ENCODE measurements at regions not wholly inside any gene's neighbourhood (a gene's known extent, or its start where the extent isn't known, plus 50 kb on each side); places are given as distances from the start of the nearest gene placed in this dataset.

- Histone ChIP-seq H3K9me2 (ENCODE audit: low read depth, low read length) (no peaks in the 10 kb centered on the region), H3F3A (ENCODE audit: insufficient read depth, low read length) (no peaks in the 10 kb centered on the region), H3K79me2 (ENCODE audit: insufficient read depth, low read length) (no peaks in the 10 kb centered on the region), H4K20me1 (ENCODE audit: insufficient read depth, low read length) (no peaks in the 10 kb centered on the region), H3K4me3 (ENCODE audit: low read depth, low read length, poor library complexity, severe bottlenecking) (no peak overlapping the region), H3K9me3 (ENCODE audit: low read length) (no peaks in the 10 kb centered on the region), H2AFZ (ENCODE audit: low read length) (no peak overlapping the region), H3K9ac (ENCODE audit: low read length) (no peak overlapping the region), H3K4me1 (ENCODE audit: insufficient read depth, low read length, severe bottlenecking) (no peaks in the 10 kb centered on the region), H3K27ac (ENCODE audit: low read depth, low read length, poor library complexity, severe bottlenecking) (no peak overlapping the region), H3K4me2 (ENCODE audit: low read length) (no peak overlapping the region), H3K36me3 (ENCODE audit: insufficient read depth, low read length) (no peaks in the 10 kb centered on the region), H3K27me3 (ENCODE audit: insufficient read depth, low read length) (no peaks in the 10 kb centered on the region)
- TF ChIP-seq EZH2 (IDR thresholded peaks at IDR 0.05; ENCODE audit: borderline replicate concordance, low read length): no peak
- no peak for TF ChIP-seq CTCF (IDR thresholded peaks at IDR 0.05; ENCODE audit: low read length)
Observed at GRCh38 chr10:130780763-130781162, 530.8 kb downstream of the TCERG1L start.

- Histone ChIP-seq H3K9me3 (ENCODE audit: low read length) (no peaks in the 10 kb centered on the region), H3K79me2 (ENCODE audit: insufficient read depth, low read length) (no peaks in the 10 kb centered on the region)
Observed at GRCh38 chr10:130781206-130781605, 530.3 kb downstream of the TCERG1L start.

GRCh38 chr10:130781623-130782022, 529.9 kb downstream of the TCERG1L start:
- no peaks in the 10 kb centered on the region for H3K27me3 ChIP-seq (ENCODE audit: insufficient read depth, low read length)
- H3K79me2 ChIP-seq (ENCODE audit: insufficient read depth, low read length): no peaks in the 10 kb centered on the region
- no peaks in the 10 kb centered on the region for H3F3A ChIP-seq (ENCODE audit: insufficient read depth, low read length)
- no peak overlapping the region for H2AFZ ChIP-seq (ENCODE audit: low read length)
- no peaks in the 10 kb centered on the region for H3K9me3 ChIP-seq (ENCODE audit: low read length)
- H3K4me2 ChIP-seq (ENCODE audit: low read length): no peak overlapping the region
- no peaks in the 10 kb centered on the region for H3K9me2 ChIP-seq (ENCODE audit: low read depth, low read length)
- no peak overlapping the region for H3K9ac ChIP-seq (ENCODE audit: low read length)
- H4K20me1 ChIP-seq (ENCODE audit: insufficient read depth, low read length): no peaks in the 10 kb centered on the region
- no peak overlapping the region for H3K4me3 ChIP-seq (ENCODE audit: low read depth, low read length, poor library complexity, severe bottlenecking)
- no peaks in the 10 kb centered on the region for H3K36me3 ChIP-seq (ENCODE audit: insufficient read depth, low read length)
- TF ChIP-seq EZH2 (IDR thresholded peaks at IDR 0.05; ENCODE audit: borderline replicate concordance, low read length) (no peak), CTCF (IDR thresholded peaks at IDR 0.05; ENCODE audit: low read length) (no peak)
- H3K4me1 ChIP-seq (ENCODE audit: insufficient read depth, low read length, severe bottlenecking): no peaks in the 10 kb centered on the region
- H3K27ac ChIP-seq (ENCODE audit: low read depth, low read length, poor library complexity, severe bottlenecking): no peak overlapping the region

More at GRCh38 chr10:130781206-130781605, 530.3 kb downstream of the TCERG1L start:
- Histone ChIP-seq H3K9me2 (ENCODE audit: low read depth, low read length) (no peaks in the 10 kb centered on the region), H3K36me3 (ENCODE audit: insufficient read depth, low read length) (no peaks in the 10 kb centered on the region), H3K27ac (ENCODE audit: low read depth, low read length, poor library complexity, severe bottlenecking) (no peak overlapping the region), H3K27me3 (ENCODE audit: insufficient read depth, low read length) (no peaks in the 10 kb centered on the region), H4K20me1 (ENCODE audit: insufficient read depth, low read length) (no peaks in the 10 kb centered on the region), H3F3A (ENCODE audit: insufficient read depth, low read length) (no peaks in the 10 kb centered on the region), H2AFZ (ENCODE audit: low read length) (no peak overlapping the region), H3K4me2 (ENCODE audit: low read length) (no peak overlapping the region), H3K9ac (ENCODE audit: low read length) (no peak overlapping the region), H3K4me3 (ENCODE audit: low read depth, low read length, poor library complexity, severe bottlenecking) (no peak overlapping the region), H3K4me1 (ENCODE audit: insufficient read depth, low read length, severe bottlenecking) (no peaks in the 10 kb centered on the region)
- TF ChIP-seq EZH2 (IDR thresholded peaks at IDR 0.05; ENCODE audit: borderline replicate concordance, low read length): no peak
- TF ChIP-seq CTCF (IDR thresholded peaks at IDR 0.05; ENCODE audit: low read length): no peak
